ENCODE measurements at regions not wholly inside any gene's neighbourhood (a gene's known extent, or its start where the extent isn't known, plus 50 kb on each side); places are given as distances from the start of the nearest gene placed in this dataset.

DNA sequence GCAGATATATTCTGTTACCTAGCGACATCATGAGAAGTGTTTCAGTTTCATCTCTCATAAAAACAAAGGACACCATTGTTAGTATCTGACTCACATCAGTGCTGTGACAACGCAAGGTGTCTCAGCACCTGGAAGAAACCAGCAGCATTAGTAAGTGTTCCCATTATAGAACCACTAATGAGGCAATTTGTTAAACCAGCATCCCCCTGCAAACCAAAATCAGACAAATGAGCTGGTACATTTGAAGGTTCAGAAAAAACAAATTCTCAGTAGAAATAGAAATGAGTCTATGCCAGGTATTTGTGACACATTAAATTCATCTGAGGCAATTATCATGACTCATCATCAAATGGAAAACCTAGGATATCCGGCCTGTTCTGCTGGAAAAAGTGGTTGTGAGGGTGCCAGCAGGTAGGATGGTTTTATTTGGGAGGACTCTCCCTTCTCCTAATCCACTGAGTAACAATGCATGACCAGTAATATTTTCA is 151.7 kb downstream of the TMEM200A start:
- WGBS, 2 experiments: 95% methylated on average over 2 to 3 of the region's 3 CpGs
- Histone ChIP-seq H3K36me3 (ENCODE audit: control insufficient read depth, insufficient read depth, low read length) (no peaks in the 10 kb centered on the region), H3K27ac (ENCODE audit: insufficient read depth, low read depth, low read length, poor library complexity, severe bottlenecking) (no peak overlapping the region), H3K27me3 (ENCODE audit: control insufficient read depth, insufficient read depth, low read length, poor library complexity, severe bottlenecking) (no peaks in the 10 kb centered on the region), H3K4me3 (ENCODE audit: insufficient read depth, low read depth, low read length) (no peak overlapping the region), H3K9me3 (ENCODE audit: control insufficient read depth, low read length) (no peaks in the 10 kb centered on the region), H3K4me1 (ENCODE audit: control insufficient read depth, insufficient read depth, low read length) (no peaks in the 10 kb centered on the region)

DNA sequence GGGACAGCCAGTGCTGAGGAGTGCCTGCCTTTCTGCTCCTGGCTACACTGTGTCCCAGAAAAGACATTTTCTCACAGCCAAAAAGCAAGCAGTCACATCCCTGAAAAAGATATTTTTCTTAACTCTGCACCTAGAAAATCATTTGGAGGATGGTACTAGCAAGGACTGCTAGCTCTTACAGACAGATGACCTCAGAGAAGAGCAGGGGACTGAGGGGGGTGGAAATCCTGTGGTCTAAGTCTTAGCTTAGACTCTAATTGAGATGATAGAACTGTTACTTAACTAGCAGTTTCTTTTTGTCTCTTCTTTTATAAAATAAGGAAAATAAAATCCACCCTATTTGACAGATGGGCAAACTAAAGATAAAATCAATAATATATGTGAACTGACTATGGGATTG is 152.8 kb downstream of the TMEM200A start:
- no peak overlapping the region for H3K27ac ChIP-seq (ENCODE audit: insufficient read depth, low read depth, low read length, poor library complexity, severe bottlenecking)
- H3K9me3 ChIP-seq (ENCODE audit: control insufficient read depth, low read length): no peaks in the 10 kb centered on the region
- H3K27me3 ChIP-seq (ENCODE audit: control insufficient read depth, insufficient read depth, low read length, poor library complexity, severe bottlenecking): no peaks in the 10 kb centered on the region
- no peaks in the 10 kb centered on the region for H3K4me1 ChIP-seq (ENCODE audit: control insufficient read depth, insufficient read depth, low read length)
- H3K4me3 ChIP-seq (ENCODE audit: insufficient read depth, low read depth, low read length): no peak overlapping the region
- no peaks in the 10 kb centered on the region for H3K36me3 ChIP-seq (ENCODE audit: control insufficient read depth, insufficient read depth, low read length)

DNA sequence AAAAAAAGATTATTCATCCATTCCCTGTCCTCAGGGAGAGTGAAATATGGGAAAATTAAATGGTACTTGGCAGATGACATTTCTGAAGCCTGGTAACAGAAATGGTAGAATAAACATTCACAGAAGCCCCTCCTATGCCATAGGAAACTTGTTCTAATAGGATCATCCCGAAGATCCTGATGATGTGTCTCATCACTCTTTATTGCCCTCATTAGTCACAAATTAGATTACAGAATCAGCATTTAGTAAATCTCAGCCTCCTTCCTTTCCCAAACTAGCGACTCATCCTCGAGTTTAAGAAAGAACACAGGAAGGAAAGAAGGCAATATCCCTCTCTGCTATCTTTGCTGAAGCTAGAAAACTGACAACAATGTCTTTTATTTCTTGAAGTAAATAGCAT is 154.4 kb downstream of the TMEM200A start:
- Histone ChIP-seq H3K27ac (ENCODE audit: insufficient read depth, low read depth, low read length, poor library complexity, severe bottlenecking) (no peak overlapping the region), H3K4me3 (ENCODE audit: insufficient read depth, low read depth, low read length) (no peak overlapping the region), H3K27me3 (ENCODE audit: control insufficient read depth, insufficient read depth, low read length, poor library complexity, severe bottlenecking) (no peaks in the 10 kb centered on the region), H3K36me3 (ENCODE audit: control insufficient read depth, insufficient read depth, low read length) (no peaks in the 10 kb centered on the region), H3K9me3 (ENCODE audit: control insufficient read depth, low read length) (no peaks in the 10 kb centered on the region), H3K4me1 (ENCODE audit: control insufficient read depth, insufficient read depth, low read length) (no peaks in the 10 kb centered on the region)
- 94 to 99% methylated on average over 3 of the region's 3 CpGs for WGBS, 2 experiments

DNA sequence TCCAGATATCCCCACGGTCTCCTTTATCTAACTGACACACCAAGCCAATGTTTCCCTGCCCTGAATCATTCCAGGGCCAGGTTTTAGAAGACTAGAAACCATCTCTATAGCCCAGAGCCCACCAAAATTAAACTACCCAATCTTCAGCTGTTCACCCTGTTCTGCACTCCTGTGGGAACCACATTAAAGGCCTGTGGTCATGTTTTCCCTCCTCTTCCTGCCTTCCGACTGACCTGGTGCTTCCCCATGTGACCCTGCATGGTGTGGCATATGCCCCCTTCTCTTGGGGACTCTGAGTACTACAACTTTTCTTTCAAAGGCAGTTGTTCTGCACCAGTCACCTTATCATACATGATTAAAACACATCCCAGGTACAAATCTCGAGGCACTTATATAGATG is 155.0 kb downstream of the TMEM200A start:
- WGBS, 2 experiments: 94 to 95% methylated on average over 3 of the region's 3 CpGs
- Histone ChIP-seq H3K9me3 (ENCODE audit: control insufficient read depth, low read length) (no peaks in the 10 kb centered on the region), H3K4me1 (ENCODE audit: control insufficient read depth, insufficient read depth, low read length) (no peaks in the 10 kb centered on the region), H3K4me3 (ENCODE audit: insufficient read depth, low read depth, low read length) (no peak overlapping the region), H3K27ac (ENCODE audit: insufficient read depth, low read depth, low read length, poor library complexity, severe bottlenecking) (no peak overlapping the region), H3K36me3 (ENCODE audit: control insufficient read depth, insufficient read depth, low read length) (no peaks in the 10 kb centered on the region), H3K27me3 (ENCODE audit: control insufficient read depth, insufficient read depth, low read length, poor library complexity, severe bottlenecking) (no peaks in the 10 kb centered on the region)

DNA sequence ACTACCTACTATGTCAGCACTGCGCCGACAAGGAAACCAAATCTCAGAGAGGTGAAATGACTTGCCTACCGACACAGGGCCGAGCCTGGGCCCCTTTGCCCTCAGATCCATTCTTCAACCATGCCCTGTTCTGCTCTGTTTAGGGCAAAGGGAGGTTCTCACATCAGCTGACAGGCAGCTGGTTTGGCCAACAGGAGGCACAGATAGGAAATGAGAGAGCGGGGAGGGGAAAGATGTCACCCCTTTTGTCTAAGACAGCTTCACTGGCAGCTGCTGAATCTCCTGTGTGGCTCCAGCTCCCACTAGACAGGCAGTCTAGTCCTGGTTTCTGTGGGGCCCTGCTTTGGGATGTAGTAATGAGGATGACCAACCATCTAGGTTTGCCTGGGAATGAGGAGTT is 158.7 kb downstream of the TMEM200A start:
- WGBS, 2 experiments: 90 to 93% methylated on average over 5 of the region's 5 CpGs

DNA sequence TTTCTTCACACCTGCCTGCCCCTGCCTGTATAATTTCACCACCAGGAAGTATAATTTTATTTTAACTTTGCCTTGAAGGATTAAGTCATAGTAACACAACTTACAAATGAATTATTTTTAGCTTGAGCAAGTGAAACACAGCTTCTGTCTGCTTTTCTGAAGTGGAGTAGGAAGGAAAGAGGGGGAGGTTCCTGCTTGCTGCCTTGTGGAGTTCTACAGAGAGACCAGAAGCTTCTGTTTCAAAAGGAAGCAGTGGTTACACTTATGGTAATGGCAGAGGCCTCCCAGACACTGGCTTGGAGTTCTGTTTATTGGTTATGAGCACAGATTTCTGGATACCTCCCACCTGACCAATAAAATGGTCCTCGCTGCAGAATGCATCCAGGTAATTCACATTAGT is 159.6 kb downstream of the TMEM200A start:
- WGBS, 2 experiments: 100% methylated on average over 1 of the region's 1 CpG; no CpG with 5 or more reads in 1 of the 2 experiments
- H3K27me3 ChIP-seq (ENCODE audit: control insufficient read depth, insufficient read depth, low read length, poor library complexity, severe bottlenecking): no peaks in the 10 kb centered on the region
- no peaks in the 10 kb centered on the region for H3K9me3 ChIP-seq (ENCODE audit: control insufficient read depth, low read length)
- no peaks in the 10 kb centered on the region for H3K4me1 ChIP-seq (ENCODE audit: control insufficient read depth, insufficient read depth, low read length)
- no peak overlapping the region for H3K4me3 ChIP-seq (ENCODE audit: insufficient read depth, low read depth, low read length)
- H3K27ac ChIP-seq (ENCODE audit: insufficient read depth, low read depth, low read length, poor library complexity, severe bottlenecking): no peak overlapping the region
- no peaks in the 10 kb centered on the region for H3K36me3 ChIP-seq (ENCODE audit: control insufficient read depth, insufficient read depth, low read length)

More for the DNA sequence above, 158.7 kb downstream of the TMEM200A start:
- Histone ChIP-seq H3K36me3 (ENCODE audit: control insufficient read depth, insufficient read depth, low read length) (no peaks in the 10 kb centered on the region), H3K4me1 (ENCODE audit: control insufficient read depth, insufficient read depth, low read length) (no peaks in the 10 kb centered on the region), H3K4me3 (ENCODE audit: insufficient read depth, low read depth, low read length) (no peak overlapping the region), H3K9me3 (ENCODE audit: control insufficient read depth, low read length) (no peaks in the 10 kb centered on the region), H3K27ac (ENCODE audit: insufficient read depth, low read depth, low read length, poor library complexity, severe bottlenecking) (no peak overlapping the region), H3K27me3 (ENCODE audit: control insufficient read depth, insufficient read depth, low read length, poor library complexity, severe bottlenecking) (no peaks in the 10 kb centered on the region)

DNA sequence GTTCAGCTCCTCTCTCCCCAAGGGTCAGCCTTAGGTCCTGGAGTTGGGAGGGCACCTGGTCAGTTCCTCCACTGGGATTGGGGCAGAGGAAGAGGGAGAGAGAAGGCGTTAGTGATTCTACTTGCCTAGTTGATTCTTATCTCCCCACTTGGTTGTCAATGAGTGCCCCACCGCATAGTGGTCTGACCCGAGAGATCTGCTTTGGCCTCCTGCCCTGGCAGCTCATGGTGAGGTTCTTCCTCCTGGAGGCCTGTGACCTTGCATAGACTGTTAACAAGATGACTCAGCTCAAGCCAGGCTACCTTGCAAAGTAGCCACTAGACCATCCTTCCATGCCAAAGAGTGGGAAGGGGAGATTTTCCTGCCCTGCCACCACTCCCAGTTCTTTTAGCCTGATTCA is 160.6 kb downstream of the TMEM200A start:
- Histone ChIP-seq H3K9me3 (ENCODE audit: control insufficient read depth, low read length) (no peaks in the 10 kb centered on the region), H3K4me1 (ENCODE audit: control insufficient read depth, insufficient read depth, low read length) (no peaks in the 10 kb centered on the region), H3K36me3 (ENCODE audit: control insufficient read depth, insufficient read depth, low read length) (no peaks in the 10 kb centered on the region), H3K27ac (ENCODE audit: insufficient read depth, low read depth, low read length, poor library complexity, severe bottlenecking) (no peak overlapping the region), H3K27me3 (ENCODE audit: control insufficient read depth, insufficient read depth, low read length, poor library complexity, severe bottlenecking) (no peaks in the 10 kb centered on the region), H3K4me3 (ENCODE audit: insufficient read depth, low read depth, low read length) (no peak overlapping the region)
- 91 to 94% methylated on average over 3 of the region's 3 CpGs for WGBS, 2 experiments

DNA sequence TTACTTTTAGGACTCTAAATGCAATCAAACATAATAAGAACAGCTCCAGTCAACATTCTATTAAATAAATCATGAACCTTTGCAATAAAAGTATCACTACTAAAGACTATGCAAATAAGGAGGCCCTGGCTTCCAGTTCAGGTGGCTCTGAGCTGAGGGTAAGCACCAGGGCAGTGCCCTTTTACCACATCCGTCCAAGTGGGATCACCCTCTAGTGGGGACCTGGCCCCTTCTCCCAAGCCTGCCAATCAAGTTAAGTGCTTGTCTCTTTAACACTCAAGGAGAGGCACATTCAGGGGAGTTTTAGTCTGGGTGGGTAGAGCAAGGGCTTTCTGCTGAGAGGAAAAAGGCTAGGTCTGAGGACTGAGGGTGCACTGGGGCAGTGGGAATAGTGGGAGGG is 161.4 kb downstream of the TMEM200A start:
- WGBS, 2 experiments: 89 to 94% methylated on average over 1 of the region's 1 CpG

DNA sequence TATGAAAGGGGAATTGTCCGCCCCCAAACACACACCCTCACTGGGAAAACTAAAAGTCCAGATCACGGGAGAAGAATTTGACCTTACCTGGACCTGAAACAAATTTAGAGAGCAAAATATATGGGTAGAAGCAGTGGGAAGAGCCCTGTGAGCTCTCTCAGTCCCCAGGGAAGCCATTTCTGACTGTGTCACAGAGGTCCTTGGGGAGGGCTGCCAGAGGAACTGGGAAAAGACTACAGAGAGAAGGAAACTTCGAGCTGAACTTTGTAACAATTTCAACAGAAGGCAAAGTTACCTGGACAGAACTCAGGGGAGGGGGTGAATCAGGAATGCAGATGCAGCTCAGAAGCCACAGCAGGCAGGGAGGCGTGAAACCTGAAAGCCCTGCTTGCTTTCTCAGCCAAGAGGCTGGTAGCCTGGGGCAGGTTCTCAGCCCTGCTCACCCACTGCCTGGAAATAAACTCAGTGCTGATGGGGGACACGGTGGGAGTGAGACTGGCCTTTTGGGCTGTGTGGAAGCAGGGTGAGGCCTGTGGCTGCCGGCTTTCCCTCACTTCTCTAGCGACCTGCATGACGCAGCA is 163.8 kb downstream of the TMEM200A start:
- H3K27me3 ChIP-seq (ENCODE audit: control insufficient read depth, insufficient read depth, low read length, poor library complexity, severe bottlenecking): no peaks in the 10 kb centered on the region
- 88 to 89% methylated on average over 7 to 8 of the region's 8 CpGs for WGBS, 2 experiments
- no peaks in the 10 kb centered on the region for H3K9me3 ChIP-seq (ENCODE audit: control insufficient read depth, low read length)
- H3K4me1 ChIP-seq (ENCODE audit: control insufficient read depth, insufficient read depth, low read length): no peaks in the 10 kb centered on the region
- H3K4me3 ChIP-seq (ENCODE audit: insufficient read depth, low read depth, low read length): no peak overlapping the region
- no peaks in the 10 kb centered on the region for H3K36me3 ChIP-seq (ENCODE audit: control insufficient read depth, insufficient read depth, low read length)
- H3K27ac ChIP-seq (ENCODE audit: insufficient read depth, low read depth, low read length, poor library complexity, severe bottlenecking): no peak overlapping the region

More for the DNA sequence above, 161.4 kb downstream of the TMEM200A start:
- H3K27ac ChIP-seq (ENCODE audit: insufficient read depth, low read depth, low read length, poor library complexity, severe bottlenecking): no peak overlapping the region
- no peaks in the 10 kb centered on the region for H3K4me1 ChIP-seq (ENCODE audit: control insufficient read depth, insufficient read depth, low read length)
- no peaks in the 10 kb centered on the region for H3K36me3 ChIP-seq (ENCODE audit: control insufficient read depth, insufficient read depth, low read length)
- no peaks in the 10 kb centered on the region for H3K27me3 ChIP-seq (ENCODE audit: control insufficient read depth, insufficient read depth, low read length, poor library complexity, severe bottlenecking)
- H3K4me3 ChIP-seq (ENCODE audit: insufficient read depth, low read depth, low read length): no peak overlapping the region
- no peaks in the 10 kb centered on the region for H3K9me3 ChIP-seq (ENCODE audit: control insufficient read depth, low read length)

DNA sequence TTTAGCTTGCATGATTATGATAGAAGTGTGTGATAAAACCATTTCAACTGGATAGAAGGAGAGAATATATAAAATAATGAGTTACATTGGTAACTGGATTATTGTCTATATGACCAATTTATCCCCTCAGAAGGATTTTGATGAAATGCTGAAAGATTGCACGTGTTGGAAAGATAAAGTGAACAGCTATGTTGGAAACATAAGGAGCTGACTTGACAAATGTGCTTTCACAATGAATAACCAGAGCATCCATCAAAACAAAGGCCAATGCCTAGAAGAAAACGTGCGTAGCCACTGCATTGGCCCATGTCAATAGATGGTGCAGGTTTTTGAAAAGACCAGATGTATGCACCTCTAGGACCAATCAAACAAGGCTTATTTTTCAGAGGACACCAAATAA is 168.8 kb downstream of the TMEM200A start:
- no peaks in the 10 kb centered on the region for H3K27me3 ChIP-seq (ENCODE audit: control insufficient read depth, insufficient read depth, low read length, poor library complexity, severe bottlenecking)
- 89 to 92% methylated on average over 3 of the region's 3 CpGs for WGBS, 2 experiments
- H3K36me3 ChIP-seq (ENCODE audit: control insufficient read depth, insufficient read depth, low read length): no peaks in the 10 kb centered on the region
- no peak overlapping the region for H3K4me3 ChIP-seq (ENCODE audit: insufficient read depth, low read depth, low read length)
- no peaks in the 10 kb centered on the region for H3K4me1 ChIP-seq (ENCODE audit: control insufficient read depth, insufficient read depth, low read length)
- H3K27ac ChIP-seq (ENCODE audit: insufficient read depth, low read depth, low read length, poor library complexity, severe bottlenecking): no peak overlapping the region
- no peaks in the 10 kb centered on the region for H3K9me3 ChIP-seq (ENCODE audit: control insufficient read depth, low read length)

DNA sequence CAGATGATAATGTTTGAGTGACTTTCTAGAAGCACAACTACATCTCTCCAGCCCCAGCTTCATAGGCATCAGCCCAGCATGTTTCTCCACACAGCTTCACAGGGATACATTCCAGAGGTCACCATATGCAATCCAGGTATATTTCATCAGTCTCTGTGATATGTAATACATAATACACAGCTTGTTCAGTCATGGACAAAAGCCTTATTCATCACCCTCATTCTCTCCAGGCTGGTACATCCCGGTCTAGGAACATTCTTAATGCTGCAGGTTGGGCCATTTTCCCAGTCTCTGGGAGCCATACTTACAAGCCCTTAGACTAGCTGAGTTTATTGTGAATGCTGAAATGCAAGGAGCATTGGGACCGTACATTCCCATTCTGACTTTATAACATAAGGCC is 169.4 kb downstream of the TMEM200A start:
- Histone ChIP-seq H3K27ac (ENCODE audit: insufficient read depth, low read depth, low read length, poor library complexity, severe bottlenecking) (no peak overlapping the region), H3K4me3 (ENCODE audit: insufficient read depth, low read depth, low read length) (no peak overlapping the region), H3K36me3 (ENCODE audit: control insufficient read depth, insufficient read depth, low read length) (no peaks in the 10 kb centered on the region), H3K9me3 (ENCODE audit: control insufficient read depth, low read length) (no peaks in the 10 kb centered on the region), H3K27me3 (ENCODE audit: control insufficient read depth, insufficient read depth, low read length, poor library complexity, severe bottlenecking) (no peaks in the 10 kb centered on the region), H3K4me1 (ENCODE audit: control insufficient read depth, insufficient read depth, low read length) (no peaks in the 10 kb centered on the region)
- 95 to 97% methylated on average over 2 of the region's 2 CpGs for WGBS, 2 experiments
